HK-2 (cell line): ENCODE measurements at regions not wholly inside any gene's neighbourhood (a gene's known extent, or its start where the extent isn't known, plus 50 kb on each side); places are given as distances from the start of the nearest gene placed in this dataset.
A peak's percentile ranks its signal among the peaks of the same experiment; 100 is the strongest.

Experiments used
- DNase-seq: peaks from one replicate; pipeline ENCODE4 v3.0.0-alpha.2; 2018; ENCODE audit not compliant: unreplicated experiment

- no peak for DNase-seq
Measured at GRCh38 chr11:76276781-76277155, 70.5 kb upstream of the WNT11 start.

- DNase-seq: no peak
Measured at GRCh38 chr11:76276046-76276780, 69.9 kb upstream of the WNT11 start.

GRCh38 chr11:76275446-76275845, 69.1 kb upstream of the WNT11 start:
- DNase-seq: no peak

- no peak for DNase-seq
Measured at GRCh38 chr11:76271068-76271467, 64.8 kb upstream of the WNT11 start.

GRCh38 chr11:76270389-76270788, 64.1 kb upstream of the WNT11 start:
- no peak for DNase-seq

- DNase-seq: no peak
Measured at GRCh38 chr11:76269661-76270261, 63.5 kb upstream of the WNT11 start.

GRCh38 chr11:76269247-76269646, 62.9 kb upstream of the WNT11 start:
- DNase-seq: no peak

GRCh38 chr11:76268498-76268897, 62.2 kb upstream of the WNT11 start:
- DNase-seq: no peak

GRCh38 chr11:76267556-76267955, 61.3 kb upstream of the WNT11 start:
- no peak for DNase-seq

GRCh38 chr11:76266286-76267100, 60.2 kb upstream of the WNT11 start:
- peak; percentile 15 for DNase-seq

- DNase-seq: no peak
Measured at GRCh38 chr11:76265771-76266241, 59.5 kb upstream of the WNT11 start.

GRCh38 chr11:76263657-76264056, 57.4 kb upstream of the WNT11 start:
- DNase-seq: no peak

GRCh38 chr11:76263166-76263565, 56.9 kb upstream of the WNT11 start:
- DNase-seq: no peak

- no peak for DNase-seq
Measured at GRCh38 chr11:76260296-76260925, 54.1 kb upstream of the WNT11 start.

- DNase-seq: no peak
Measured at GRCh38 chr11:76259299-76259908, 53.1 kb upstream of the WNT11 start.

GRCh38 chr11:76257074-76257719, 50.9 kb upstream of the WNT11 start:
- DNase-seq: no peak

GRCh38 chr11:76256448-76256847, 50.1 kb upstream of the WNT11 start:
- no peak for DNase-seq
